HG02870 (cell line): ENCODE measurements at regions not wholly inside any gene's neighbourhood (a gene's known extent, or its start where the extent isn't known, plus 50 kb on each side); places are given as distances from the start of the nearest gene placed in this dataset.

Experiments used
- ATAC-seq: cut with Tn5 transposase; IDR thresholded peaks from one replicate; pipeline ENCODE4 v1.9.1; 2021; ENCODE audit warnings: mild to moderate bottlenecking, moderate library complexity; ENCODE audit not compliant: unreplicated experiment

GRCh38 chr3:159123877-159124276, 322.0 kb downstream of the MFSD1 start:
- ATAC-seq = no peak

GRCh38 chr3:159126261-159127020, 324.6 kb downstream of the MFSD1 start:
- no peak for ATAC-seq

GRCh38 chr3:159127021-159127392, 325.2 kb downstream of the MFSD1 start:
- no peak for ATAC-seq

- no peak for ATAC-seq
These were observed 326.8 kb downstream of the MFSD1 start for GRCh38 chr3:159128628-159129027.

- ATAC-seq = peak; percentile 70
These were observed 328.3 kb downstream of the MFSD1 start for GRCh38 chr3:159130108-159130507.

GRCh38 chr3:159131376-159131775, 329.5 kb downstream of the MFSD1 start:
- no peak for ATAC-seq

- no peak for ATAC-seq
These were observed 336.1 kb downstream of the MFSD1 start for GRCh38 chr3:159137949-159138348.

- ATAC-seq = no peak
These were observed 337.5 kb downstream of the MFSD1 start for GRCh38 chr3:159139326-159139725.

- ATAC-seq = no peak
These were observed 342.6 kb downstream of the MFSD1 start for GRCh38 chr3:159144472-159144871.

GRCh38 chr3:159144891-159145290, 343.0 kb downstream of the MFSD1 start:
- ATAC-seq = no peak

- no peak for ATAC-seq
These were observed 344.5 kb downstream of the MFSD1 start for GRCh38 chr3:159146392-159146791.

GRCh38 chr3:159146856-159147435, 345.1 kb downstream of the MFSD1 start:
- no peak for ATAC-seq

- no peak for ATAC-seq
These were observed 346.0 kb downstream of the MFSD1 start for GRCh38 chr3:159147813-159148212.

GRCh38 chr3:159148466-159148865, 346.6 kb downstream of the MFSD1 start:
- no peak for ATAC-seq

GRCh38 chr3:159149131-159149530, 347.3 kb downstream of the MFSD1 start:
- ATAC-seq = no peak

- no peak for ATAC-seq
These were observed 347.8 kb downstream of the MFSD1 start for GRCh38 chr3:159149633-159150032.

- no peak for ATAC-seq
These were observed 348.3 kb downstream of the MFSD1 start for GRCh38 chr3:159150180-159150579.

- ATAC-seq = no peak
These were observed 349.3 kb downstream of the MFSD1 start for GRCh38 chr3:159151130-159151529.

- no peak for ATAC-seq
These were observed 355.4 kb downstream of the MFSD1 start for GRCh38 chr3:159157275-159157674.

GRCh38 chr3:159158213-159158612, 356.4 kb downstream of the MFSD1 start:
- peak; percentile 74 for ATAC-seq

GRCh38 chr3:159158801-159159200, 356.9 kb downstream of the MFSD1 start:
- ATAC-seq = no peak

GRCh38 chr3:159159546-159159945, 357.7 kb downstream of the MFSD1 start:
- no peak for ATAC-seq

- ATAC-seq = no peak
These were observed 361.8 kb downstream of the MFSD1 start for GRCh38 chr3:159163656-159164055.
